ENCODE measurements at regions not wholly inside any gene's neighbourhood (a gene's known extent, or its start where the extent isn't known, plus 50 kb on each side); places are given as distances from the start of the nearest gene placed in this dataset.

- TF ChIP-seq CTCF (IDR thresholded peaks at IDR 0.05) (no peak), ZFX (IDR thresholded peaks at IDR 0.05; ENCODE audit: borderline replicate concordance) (no peak)
Measured at GRCh38 chr18:44564922-44565321, 115.8 kb upstream of the SETBP1 start.
